Mucosa of rectum (tissue), 2 donors: ENCODE measurements at regions not wholly inside any gene's neighbourhood (a gene's known extent, or its start where the extent isn't known, plus 50 kb on each side); places are given as distances from the start of the nearest gene placed in this dataset.

Experiments
- H3K27ac ChIP-seq, 2 donors: one replicate each; pipeline ENCODE4 v1.7.0; 2013; ENCODE audit warnings: inconsistent platforms in 2 of 2, low read depth in 2 of 2, low read length in 2 of 2
- H3K27me3 ChIP-seq, 2 donors: one replicate each; pipeline ENCODE4 v1.7.0; 2013; ENCODE audit warnings: low read length in 2 of 2; ENCODE audit not compliant: control insufficient read depth in 2 of 2, insufficient read depth in 2 of 2
- H3K36me3 ChIP-seq, 2 donors: one replicate each; pipeline ENCODE4 v1.7.0; 2013; ENCODE audit warnings: low read length in 2 of 2; ENCODE audit not compliant: control insufficient read depth in 2 of 2, insufficient read depth in 2 of 2
- H3K4me1 ChIP-seq, 2 donors: one replicate each; pipeline ENCODE4 v1.7.0; 2013; ENCODE audit warnings: low read length in 2 of 2, mild to moderate bottlenecking in 1 of 2; ENCODE audit not compliant: control insufficient read depth in 2 of 2, insufficient read depth in 2 of 2
- H3K4me3 ChIP-seq, 2 donors: one replicate each; pipeline ENCODE4 v1.7.0; 2013; ENCODE audit warnings: low read length in 2 of 2
- H3K9ac ChIP-seq, 2 donors: one replicate each; pipeline ENCODE4 v1.7.0; 2013; ENCODE audit warnings: low read length in 2 of 2, low read depth in 1 of 2, mild to moderate bottlenecking in 1 of 2
- H3K9me3 ChIP-seq, 2 donors: one replicate each; pipeline ENCODE4 v1.7.0; 2013; ENCODE audit warnings: low read length in 2 of 2; ENCODE audit not compliant: control insufficient read depth in 2 of 2
- donor health status: healthy.
- donor health status: Normal muscosa, but diverticular disease.

DNA sequence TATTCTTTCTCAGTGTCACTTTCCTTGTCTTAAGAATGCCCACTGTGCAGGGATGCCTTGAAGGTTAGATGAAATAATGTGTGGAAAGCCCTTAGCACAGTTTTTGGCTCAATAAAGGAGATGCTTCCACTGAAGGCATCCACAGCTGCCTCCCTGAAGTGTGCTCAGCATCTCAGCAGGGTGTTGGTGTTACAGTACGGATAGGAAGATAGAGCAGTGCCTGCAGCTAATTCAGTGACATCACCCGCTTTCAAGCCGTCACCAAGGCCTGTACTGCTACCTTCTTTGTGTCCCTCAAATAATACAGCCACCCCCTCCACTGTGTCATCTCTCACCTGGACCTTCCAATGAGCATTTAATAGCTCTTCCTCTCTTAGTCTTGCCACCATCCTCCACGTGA, 59.0 kb downstream of the NDUFS5 start:
- no peaks in the 10 kb centered on the region for H3K9me3 ChIP-seq
- H3K27ac ChIP-seq, result no peak overlapping the region
- no peak overlapping the region for H3K4me3 ChIP-seq
- peaks cover 22% of the 10 kb centered on the region in 2 donors for H3K27me3 ChIP-seq
- H3K4me1 ChIP-seq, result peaks cover 0 to 3% of the 10 kb centered on the region in 2 donors
- no peaks in the 10 kb centered on the region for H3K36me3 ChIP-seq
- no peak overlapping the region for H3K9ac ChIP-seq

DNA sequence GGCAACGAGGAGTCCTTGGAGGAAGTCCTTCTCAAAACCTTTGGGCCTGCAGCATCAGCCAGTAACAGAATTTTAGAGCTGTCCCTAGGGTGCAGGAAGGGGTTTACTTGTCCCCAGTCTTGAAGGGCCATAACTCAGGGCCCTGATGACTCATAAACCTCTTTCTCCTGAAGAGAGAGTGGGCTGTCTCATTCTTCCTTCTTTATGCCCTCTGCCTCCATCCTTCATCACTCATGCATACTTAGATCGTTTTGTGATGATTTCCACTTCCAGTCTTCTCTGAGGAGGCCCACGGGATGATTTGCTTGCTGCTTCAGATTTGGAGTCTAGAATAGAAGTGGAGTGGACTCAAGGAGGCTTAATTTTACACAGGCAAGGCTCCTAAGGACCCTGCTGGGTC, 60.2 kb downstream of the NDUFS5 start:
- H3K4me3 ChIP-seq, result no peak overlapping the region
- H3K36me3 ChIP-seq, result no peaks in the 10 kb centered on the region
- H3K27ac ChIP-seq, result peak overlapping the region; percentile 39 to 40
- H3K9me3 ChIP-seq, result no peaks in the 10 kb centered on the region
- peaks cover 0 to 3% of the 10 kb centered on the region in 2 donors for H3K4me1 ChIP-seq
- no peak overlapping the region for H3K9ac ChIP-seq
- peaks cover 16% of the 10 kb centered on the region in 2 donors for H3K27me3 ChIP-seq

DNA sequence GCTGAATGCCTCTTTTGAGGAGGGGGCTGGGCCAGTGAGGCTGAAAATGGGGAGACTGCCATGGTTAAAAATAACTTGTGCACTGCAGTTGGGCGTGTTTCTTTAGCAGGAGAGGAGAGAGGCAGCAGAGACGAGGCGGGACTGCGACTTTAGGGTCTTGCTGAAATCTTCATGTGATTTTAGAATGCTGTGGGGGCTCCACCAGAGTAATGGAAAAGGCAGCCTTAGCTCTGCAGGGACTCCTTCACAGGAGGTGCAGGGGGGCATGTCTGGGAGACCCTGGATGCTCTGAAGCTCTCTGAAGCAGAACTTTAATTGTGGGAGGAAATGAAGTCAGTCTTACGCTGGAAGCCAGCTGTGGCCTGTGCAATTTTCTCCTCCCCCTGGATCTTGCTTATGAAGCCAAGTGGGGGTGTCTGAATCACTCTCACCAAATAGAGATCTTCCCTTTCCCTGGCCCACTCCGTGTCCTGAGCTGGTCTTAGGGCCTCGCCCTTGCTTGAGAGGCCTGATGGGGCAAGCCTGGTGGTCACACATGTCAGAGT, 60.8 kb downstream of the NDUFS5 start:
- Histone ChIP-seq H3K4me1 (no peaks in the 10 kb centered on the region), H3K36me3 (no peaks in the 10 kb centered on the region), H3K9me3 (no peaks in the 10 kb centered on the region), H3K27ac (peak overlapping the region; percentile 39 to 40), H3K4me3 (no peak overlapping the region), H3K9ac (no peak overlapping the region), H3K27me3 (peaks cover 13 to 16% of the 10 kb centered on the region in 2 donors)

DNA sequence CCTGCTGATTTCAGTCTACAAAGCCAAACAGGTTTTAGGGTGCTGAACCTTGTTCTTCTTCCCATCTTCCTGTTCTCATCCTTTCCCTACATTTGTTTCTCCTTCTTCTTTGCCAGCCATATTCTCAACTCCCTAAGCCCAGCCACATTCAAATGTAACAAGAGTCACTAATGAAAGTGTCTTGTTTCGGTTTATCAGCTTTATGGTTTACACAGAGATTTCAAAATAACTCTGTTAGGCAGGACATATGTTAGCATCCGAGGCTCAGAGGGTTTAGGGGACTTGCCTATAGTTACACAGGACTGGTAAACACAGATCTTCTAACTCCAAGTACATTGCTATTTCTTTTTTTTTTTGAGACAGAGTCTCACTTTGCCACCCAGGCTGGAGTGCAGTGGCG, 61.3 kb downstream of the NDUFS5 start:
- Histone ChIP-seq H3K4me1 (no peaks in the 10 kb centered on the region), H3K9me3 (no peaks in the 10 kb centered on the region), H3K9ac (no peak overlapping the region), H3K27me3 (peaks cover 8 to 12% of the 10 kb centered on the region in 2 donors), H3K27ac (peak overlapping the region in 1 of 2 donors; percentile 2), H3K36me3 (no peaks in the 10 kb centered on the region), H3K4me3 (no peak overlapping the region)

- no peak overlapping the region for H3K27ac ChIP-seq
Observed at GRCh38 chr1:39088658-39089057, 62.5 kb downstream of the NDUFS5 start.

GRCh38 chr1:39089931-39090521, 63.9 kb downstream of the NDUFS5 start:
- Histone ChIP-seq H3K27me3 (no peaks in the 10 kb centered on the region), H3K9me3 (no peaks in the 10 kb centered on the region), H3K27ac (no peak overlapping the region), H3K9ac (no peak overlapping the region), H3K4me1 (no peaks in the 10 kb centered on the region), H3K4me3 (no peak overlapping the region), H3K36me3 (no peaks in the 10 kb centered on the region)

More at GRCh38 chr1:39088658-39089057, 62.5 kb downstream of the NDUFS5 start:
- Histone ChIP-seq H3K27me3 (peaks cover 0 to 3% of the 10 kb centered on the region in 2 donors), H3K9ac (no peak overlapping the region), H3K4me1 (no peaks in the 10 kb centered on the region), H3K4me3 (no peak overlapping the region), H3K9me3 (no peaks in the 10 kb centered on the region), H3K36me3 (no peaks in the 10 kb centered on the region)

DNA sequence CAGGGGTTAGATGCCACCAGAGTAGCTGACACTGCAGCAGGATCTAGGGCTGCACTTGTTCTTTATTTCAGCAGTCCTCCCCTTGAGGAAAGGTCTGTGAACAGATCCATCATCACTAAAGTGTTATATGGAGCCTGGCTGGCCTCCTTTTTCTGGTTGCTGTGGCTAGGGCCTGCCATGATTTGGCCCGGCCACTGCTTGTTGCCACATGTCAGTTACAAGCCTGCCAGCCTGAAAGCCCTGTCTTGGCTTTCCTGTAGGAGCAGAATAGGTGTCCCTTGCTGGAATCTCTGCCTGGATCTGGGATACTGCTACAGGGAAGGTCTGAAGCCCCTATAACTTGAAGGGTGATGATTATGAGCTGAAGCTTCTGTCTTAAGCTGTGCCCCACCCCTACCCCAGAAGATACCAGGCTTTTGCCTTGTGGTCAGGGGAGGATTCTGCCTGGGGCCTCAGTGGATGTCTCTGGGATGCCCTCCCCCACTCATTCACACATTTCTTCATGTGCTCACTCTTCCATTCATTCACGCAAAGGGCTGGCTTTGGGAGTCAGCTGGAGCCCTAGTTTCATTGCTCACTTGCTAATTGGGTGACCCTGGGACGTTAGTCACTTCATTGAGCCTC, 64.7 kb downstream of the NDUFS5 start:
- Histone ChIP-seq H3K36me3 (no peaks in the 10 kb centered on the region), H3K27ac (no peak overlapping the region), H3K4me3 (no peak overlapping the region), H3K9ac (no peak overlapping the region), H3K4me1 (no peaks in the 10 kb centered on the region), H3K9me3 (no peaks in the 10 kb centered on the region), H3K27me3 (no peaks in the 10 kb centered on the region)

GRCh38 chr1:39091845-39092645, 65.9 kb downstream of the NDUFS5 start:
- no peak overlapping the region for H3K27ac ChIP-seq
- H3K27me3 ChIP-seq, result no peaks in the 10 kb centered on the region
- no peaks in the 10 kb centered on the region for H3K9me3 ChIP-seq
- no peak overlapping the region for H3K4me3 ChIP-seq
- no peaks in the 10 kb centered on the region for H3K36me3 ChIP-seq
- no peak overlapping the region for H3K9ac ChIP-seq
- H3K4me1 ChIP-seq, result no peaks in the 10 kb centered on the region

- peaks cover 0 to 4% of the 10 kb centered on the region in 2 donors for H3K4me1 ChIP-seq
- no peak overlapping the region for H3K4me3 ChIP-seq
- no peak overlapping the region for H3K9ac ChIP-seq
- H3K27me3 ChIP-seq, result no peaks in the 10 kb centered on the region
- no peak overlapping the region for H3K27ac ChIP-seq
- H3K9me3 ChIP-seq, result no peaks in the 10 kb centered on the region
- no peaks in the 10 kb centered on the region for H3K36me3 ChIP-seq
Observed at GRCh38 chr1:39094685-39095084, 68.5 kb downstream of the NDUFS5 start.
